Heart left ventricle (tissue), 16 donors: ENCODE measurements at regions not wholly inside any gene's neighbourhood (a gene's known extent, or its start where the extent isn't known, plus 50 kb on each side); places are given as distances from the start of the nearest gene placed in this dataset.
"Not testable (repeated sequence)": the region's sequence is repeated elsewhere in the genome, so short reads cannot be mapped to it uniquely, and the experiment has no call there.

ENCODE experiments used
- ATAC-seq, 4 donors: fragments of 200-7000 bp; cut with Tn5 transposase; one replicate each; pipeline ENCODE4 v1.9.1; 2020 to 2022; ENCODE audit warnings: moderate library complexity in 4 of 4, mild to moderate bottlenecking in 3 of 4, moderate number of reproducible peaks in 1 of 4
- DNase-seq, 5 donors: peaks; one replicate each; pipeline ENCODE4 v3.0.0-alpha.2; 2020
- H3K27ac ChIP-seq, 12 donors: fragments of 200-600 bp; sonication (generic) in 4 of 12; one replicate each; pipeline versions ENCODE4 v1.5.0 to v1.8.0; 2016 to 2022; ENCODE audit warnings: mild to moderate bottlenecking in 2 of 12
- H3K27me3 ChIP-seq, 9 donors: fragments of 200-600 bp; sonication (generic) in 2 of 9; one replicate each; pipeline versions ENCODE4 v1.5.1 to v1.8.0; 2016 to 2022; ENCODE audit warnings: mild to moderate bottlenecking in 3 of 9
- H3K36me3 ChIP-seq, 9 donors: fragments of 200-600 bp; sonication (generic) in 2 of 9; one replicate each; pipeline versions ENCODE4 v1.5.0 to v1.8.0; 2018 to 2022; ENCODE audit warnings: mild to moderate bottlenecking in 2 of 9
- H3K4me1 ChIP-seq, 12 donors: fragments of 200-600 bp; sonication (generic) in 4 of 12; one replicate each; pipeline versions ENCODE4 v1.5.0 to v1.8.0; 2016 to 2022; ENCODE audit warnings: mild to moderate bottlenecking in 3 of 12
- H3K4me3 ChIP-seq, 12 donors: fragments of 200-600 bp; sonication (generic) in 4 of 12; one replicate each; pipeline versions ENCODE4 v1.5.0 to v1.8.0; 2017 to 2022; ENCODE audit warnings: mild to moderate bottlenecking in 9 of 12, moderate library complexity in 4 of 12
- H3K9me3 ChIP-seq, 12 donors: fragments of 200-600 bp; sonication (generic) in 4 of 12; one replicate each; pipeline versions ENCODE4 v1.5.0 to v1.8.0; 2016 to 2022; ENCODE audit warnings: mild to moderate bottlenecking in 1 of 12
- POLR2A ChIP-seq, 2 donors: fragments of 450-650 bp; IDR thresholded peaks; one replicate each; pipeline ENCODE4 v1.6.1; 2017; ENCODE audit warnings: antibody characterized with exemption in 2 of 2, mild to moderate bottlenecking in 2 of 2, moderate library complexity in 2 of 2
- WGBS, 4 donors: extraction: QIAGEN DNeasy Blood & Tissue Kit in 2 of 4; methylation state at CpG; one replicate each; pipeline versions ENCODE4 v1.1.5 to v1.1.7; 2013 to 2018; 5-methylcytosine and 5-hydroxymethylcytosine counted together
- intact Hi-C, 10 donors: fragments of 100-400 bp; cut with DNase I; formaldehyde crosslinking; loops; one replicate each; pipeline versions ENCODE4 v1.11.1 to v1.14.2; 2022
- TF ChIP-seq, protein P1 (sequence below), 12 donors: fragments of 200-600 bp; sonication (generic) in 4 of 12; IDR thresholded peaks; one replicate each; pipeline versions ENCODE4 v1.5.0 to v1.8.0; 2018 to 2022; ENCODE audit warnings: antibody characterized with exemption in 12 of 12, mild to moderate bottlenecking in 5 of 12
- donor health status: ischemic (EF 13 %, LVEDD 7.1; RV severe dilation, severe dysfunction).
- donor health status: healthy with polysubstance abuse.
- donor health status: DM: no; HTN: yes; CAD: no.
- donor health status: DM: no; HTN: no; CAD: no.
- donor health status: ischemic (EF 25% LVEDD 6.9; RV normal size, moderate dysfunction).
- donor health status: ischemic (EF 25% LVEDD 5.7; RV mildly dilated, moderate dysfunction).
- donor health status: healthy.
- donor health status: DM: yes; HTN: yes; CAD: no.
- donor health status: ischemic (EF 35%, LVEDD 5.7; RV mildly dilated, moderate dysfunction).
- donor health status: nonischemic (EF 11% LVEDD 7.7; RV severe dilation, severe dysfunction).
- donor health status: DM: yes; HTN: yes; CAD: no.
- donor health status: PGD.
- donor health status: ischemic (EF 29% LVEDD 5.4; RV normal size, mild dysfunction).
- donor health status: nonischemic (EF 23%, LVEDD 6.1; RV moderate dilation, normal function).

DNA sequence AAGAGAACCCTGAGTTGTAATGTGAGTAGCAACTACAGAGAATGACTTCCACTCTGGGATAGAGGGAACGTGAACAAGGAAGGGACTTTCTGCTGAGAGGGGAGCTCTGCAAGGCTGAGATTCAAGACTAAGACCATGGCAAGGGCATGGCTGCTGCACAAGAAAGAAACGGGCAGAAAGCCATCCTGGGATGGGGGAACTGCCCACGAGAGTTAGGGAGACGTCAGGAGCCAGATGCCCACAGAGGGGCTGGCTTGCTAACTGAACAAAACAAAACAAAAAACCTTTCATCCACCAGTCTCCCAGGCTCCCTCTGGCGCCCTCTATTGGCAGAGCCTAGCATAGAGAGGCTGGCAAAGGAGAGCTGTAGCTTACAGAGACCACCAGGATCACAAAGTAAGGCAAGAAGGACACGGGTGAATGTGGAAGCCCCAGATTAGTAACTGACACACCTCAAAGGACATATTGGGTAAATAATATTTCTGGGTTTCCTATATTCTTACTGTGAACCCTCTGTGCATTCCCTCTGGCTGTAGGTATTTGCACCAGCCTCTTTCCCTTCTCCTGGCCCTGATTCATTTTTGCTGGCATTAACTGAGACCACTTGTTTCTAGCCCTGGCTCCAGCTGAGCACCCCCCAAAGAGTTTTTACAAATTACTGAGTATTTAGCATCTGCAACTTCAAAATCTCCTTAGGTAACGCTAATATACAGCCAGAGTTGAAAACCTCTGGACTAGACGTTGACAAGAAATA, 338.3 kb downstream of the EMP1 start:
- WGBS, 4 donors, result 31 to 36% (median 34%) methylated on average over 8 of the region's 8 CpGs
- ATAC-seq, result peak in 3 of 4 donors; percentile 53 to 61 (median 55)
- DNase-seq, result peak; percentile 39 to 73 (median 51)
- no peak for TF ChIP-seq POLR2A (IDR thresholded peaks at IDR 0.05)
- TF ChIP-seq, protein P1, sequence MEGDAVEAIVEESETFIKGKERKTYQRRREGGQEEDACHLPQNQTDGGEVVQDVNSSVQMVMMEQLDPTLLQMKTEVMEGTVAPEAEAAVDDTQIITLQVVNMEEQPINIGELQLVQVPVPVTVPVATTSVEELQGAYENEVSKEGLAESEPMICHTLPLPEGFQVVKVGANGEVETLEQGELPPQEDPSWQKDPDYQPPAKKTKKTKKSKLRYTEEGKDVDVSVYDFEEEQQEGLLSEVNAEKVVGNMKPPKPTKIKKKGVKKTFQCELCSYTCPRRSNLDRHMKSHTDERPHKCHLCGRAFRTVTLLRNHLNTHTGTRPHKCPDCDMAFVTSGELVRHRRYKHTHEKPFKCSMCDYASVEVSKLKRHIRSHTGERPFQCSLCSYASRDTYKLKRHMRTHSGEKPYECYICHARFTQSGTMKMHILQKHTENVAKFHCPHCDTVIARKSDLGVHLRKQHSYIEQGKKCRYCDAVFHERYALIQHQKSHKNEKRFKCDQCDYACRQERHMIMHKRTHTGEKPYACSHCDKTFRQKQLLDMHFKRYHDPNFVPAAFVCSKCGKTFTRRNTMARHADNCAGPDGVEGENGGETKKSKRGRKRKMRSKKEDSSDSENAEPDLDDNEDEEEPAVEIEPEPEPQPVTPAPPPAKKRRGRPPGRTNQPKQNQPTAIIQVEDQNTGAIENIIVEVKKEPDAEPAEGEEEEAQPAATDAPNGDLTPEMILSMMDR (IDR thresholded peaks at IDR 0.05), result peak; percentile 74 to 95 (median 84)
- intact Hi-C loops, result loop anchor here (2.0 to 10.0 kb wide), 9 partner anchors 168 to 278 kb away; no protein-coding TSS in a partner anchor
- Histone ChIP-seq H3K27me3 (peaks cover 0 to 3% (median 0%) of the 10 kb centered on the region in 9 donors), H3K36me3 (no peaks in the 10 kb centered on the region), H3K4me1 (no peaks in the 10 kb centered on the region), H3K9me3 (no peaks in the 10 kb centered on the region), H3K27ac (peak overlapping the region in 2 of 12 donors; percentile 10 to 18), H3K4me3 (peak overlapping the region in 8 of 12 donors; percentile 25 to 55 (median 30))

DNA sequence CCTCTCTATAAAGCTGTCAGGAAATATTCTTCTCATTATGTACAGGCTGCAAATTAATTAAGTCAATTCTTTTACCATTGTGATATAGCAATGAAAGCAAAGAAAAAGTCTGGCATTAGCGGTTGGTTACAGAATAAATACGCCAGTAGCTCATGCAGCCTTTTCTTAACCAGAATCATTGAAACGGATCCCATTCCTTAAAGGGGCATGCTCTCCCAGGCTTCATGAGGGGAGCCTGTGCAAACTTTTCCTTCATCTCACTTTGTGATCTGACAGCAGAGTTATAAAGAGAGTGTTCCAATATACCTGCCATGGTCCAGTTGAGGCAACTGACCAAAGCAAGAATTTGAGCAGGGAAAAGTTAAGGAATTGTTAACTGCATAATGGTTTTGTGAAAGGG, 337.7 kb downstream of the EMP1 start:
- Histone ChIP-seq H3K36me3 (no peaks in the 10 kb centered on the region), H3K27ac (peak overlapping the region in 2 of 12 donors; percentile 10 to 18), H3K27me3 (peaks cover 0 to 3% (median 0%) of the 10 kb centered on the region in 9 donors), H3K9me3 (no peaks in the 10 kb centered on the region), H3K4me1 (no peaks in the 10 kb centered on the region), H3K4me3 (peak overlapping the region in 7 of 12 donors; percentile 25 to 55 (median 30))
- DNase-seq (no peak), ATAC-seq (no peak)
- intact Hi-C loops, result loop anchor here (2.0 to 10.0 kb wide), 8 partner anchors 167 to 259 kb away; no protein-coding TSS in a partner anchor
- 70 to 77% (median 74%) methylated on average over 3 of the region's 3 CpGs for WGBS, 4 donors
- no peak for TF ChIP-seq POLR2A (IDR thresholded peaks at IDR 0.05)
- TF ChIP-seq, protein P1 (IDR thresholded peaks at IDR 0.05), result no peak

DNA sequence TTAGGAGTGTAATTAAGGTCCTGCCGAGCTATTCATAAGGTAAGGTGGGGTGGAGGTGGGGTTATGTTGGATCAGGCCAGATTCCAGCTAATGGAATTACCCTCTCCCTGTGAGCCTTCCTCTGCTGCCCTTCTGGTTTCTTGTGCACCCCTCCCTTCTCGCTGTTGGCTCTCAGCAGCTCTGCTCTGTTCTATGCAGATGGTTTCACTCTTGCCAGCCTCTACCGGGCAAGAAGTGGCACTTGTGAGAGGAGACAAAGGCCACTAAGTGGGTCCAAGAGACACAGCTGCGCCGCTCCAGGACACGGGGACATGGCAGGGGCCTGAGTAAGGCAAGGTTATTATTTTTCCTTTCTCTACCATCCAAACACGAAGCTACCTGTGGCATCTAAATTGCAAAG, 334.4 kb downstream of the EMP1 start:
- Histone ChIP-seq H3K36me3 (no peaks in the 10 kb centered on the region), H3K4me3 (no peak overlapping the region), H3K27me3 (peaks cover 0 to 3% (median 0%) of the 10 kb centered on the region in 9 donors), H3K4me1 (no peaks in the 10 kb centered on the region), H3K9me3 (no peaks in the 10 kb centered on the region), H3K27ac (no peak overlapping the region)
- no peak for ATAC-seq
- no peak for DNase-seq
- 85 to 95% (median 90%) methylated on average over 7 of the region's 7 CpGs for WGBS, 4 donors
- intact Hi-C loops, result loop anchor here in 8 of 10 donors (5.0 to 10.0 kb wide), 6 partner anchors 164 to 256 kb away; no protein-coding TSS in a partner anchor
- TF ChIP-seq, protein P1 (IDR thresholded peaks at IDR 0.05), result no peak
- no peak for TF ChIP-seq POLR2A (IDR thresholded peaks at IDR 0.05)

DNA sequence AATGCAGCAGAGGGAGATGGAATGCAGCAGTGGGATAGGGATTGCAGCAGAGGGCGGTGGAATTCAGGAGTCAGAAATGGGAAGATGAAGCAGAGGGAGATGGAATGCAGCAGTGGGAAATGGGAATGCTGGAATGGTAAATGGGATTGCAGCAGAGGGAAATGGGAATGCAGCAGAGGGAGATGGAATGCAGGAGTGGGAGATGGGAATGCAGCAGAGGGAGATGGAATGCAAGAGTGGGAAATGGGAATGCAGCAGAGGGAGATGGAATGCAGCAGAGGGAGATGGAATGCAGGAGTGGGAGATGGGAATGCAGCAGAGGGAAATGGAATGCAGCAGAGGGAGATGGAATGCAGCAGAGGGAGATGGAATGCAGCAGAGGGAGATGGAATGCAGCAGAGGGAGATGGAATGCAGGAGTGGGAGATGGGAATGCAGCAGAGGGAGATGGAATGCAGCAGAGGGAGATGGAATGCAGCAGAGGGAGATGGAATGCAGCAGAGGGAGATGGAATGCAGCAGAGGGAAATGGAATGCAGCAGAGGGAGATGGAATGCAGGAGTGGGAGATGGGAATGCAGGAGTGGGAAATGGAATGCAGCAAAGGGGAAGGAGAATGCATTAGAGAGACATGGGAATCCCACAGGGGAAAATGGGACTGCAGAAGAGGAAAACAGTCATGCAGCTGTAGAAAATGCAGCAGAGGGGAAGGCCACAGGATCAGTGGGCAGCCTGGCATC, 329.8 kb downstream of the EMP1 start:
- H3K27ac ChIP-seq, H3K4me3 ChIP-seq, DNase-seq, H3K9me3 ChIP-seq, intact Hi-C loops, H3K4me1 ChIP-seq, ATAC-seq, H3K36me3 ChIP-seq: not testable (repeated sequence)
- H3K27me3 ChIP-seq, result peaks cover 0 to 13% (median 0%) of the 10 kb centered on the region in 9 donors
- 75 to 86% (median 81%) methylated on average over 1 of the region's 1 CpG for WGBS, 4 donors
